Astrocyte of the cerebellum (primary cell): ENCODE measurements at regions not wholly inside any gene's neighbourhood (a gene's known extent, or its start where the extent isn't known, plus 50 kb on each side); places are given as distances from the start of the nearest gene placed in this dataset.

Experiments
- DNase-seq: peaks from one replicate; pipeline ENCODE4 v3.0.0-alpha.2; 2011; ENCODE audit warnings: low read depth
- H3K4me3 ChIP-seq: 2 replicates; pipeline ENCODE4 v1.5.1; 2011; ENCODE audit warnings: mild to moderate bottlenecking, low read depth, low read length, moderate library complexity
- in situ Hi-C: cut with HindIII; loops from 2 replicates; pipeline ENCODE4 v1.10.0; 2017; ENCODE audit warnings: low sequenced_read_pairs
- TF ChIP-seq, protein P1 (sequence below): IDR thresholded peaks from 2 replicates; pipeline ENCODE4 v1.5.1; 2012; ENCODE audit warnings: low read length, low read depth, moderate library complexity, mild to moderate bottlenecking; ENCODE audit errors: missing control alignments

DNA sequence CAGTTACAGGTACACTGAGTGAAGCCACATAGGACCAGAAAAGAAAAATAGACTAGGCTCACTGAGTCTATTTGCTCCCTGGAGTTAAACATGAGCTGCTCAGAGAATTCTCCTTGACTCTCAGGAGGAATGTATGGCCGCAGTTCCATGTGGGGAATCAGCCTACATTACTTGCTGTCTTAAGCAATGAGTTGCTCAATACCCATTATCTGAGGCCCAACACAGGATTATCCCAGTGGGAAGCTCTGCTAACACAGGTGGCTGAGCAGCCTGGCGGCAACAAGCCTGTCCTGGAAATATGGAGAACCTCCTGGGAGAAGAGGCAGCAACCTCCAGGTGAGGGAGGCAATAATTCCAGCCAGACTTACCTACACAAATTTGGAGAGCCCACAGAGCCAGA, 177.5 kb upstream of the NREP start:
- in situ Hi-C loops: no loop called here
- H3K4me3 ChIP-seq: no peak overlapping the region
- DNase-seq: no peak
- TF ChIP-seq, protein P1, sequence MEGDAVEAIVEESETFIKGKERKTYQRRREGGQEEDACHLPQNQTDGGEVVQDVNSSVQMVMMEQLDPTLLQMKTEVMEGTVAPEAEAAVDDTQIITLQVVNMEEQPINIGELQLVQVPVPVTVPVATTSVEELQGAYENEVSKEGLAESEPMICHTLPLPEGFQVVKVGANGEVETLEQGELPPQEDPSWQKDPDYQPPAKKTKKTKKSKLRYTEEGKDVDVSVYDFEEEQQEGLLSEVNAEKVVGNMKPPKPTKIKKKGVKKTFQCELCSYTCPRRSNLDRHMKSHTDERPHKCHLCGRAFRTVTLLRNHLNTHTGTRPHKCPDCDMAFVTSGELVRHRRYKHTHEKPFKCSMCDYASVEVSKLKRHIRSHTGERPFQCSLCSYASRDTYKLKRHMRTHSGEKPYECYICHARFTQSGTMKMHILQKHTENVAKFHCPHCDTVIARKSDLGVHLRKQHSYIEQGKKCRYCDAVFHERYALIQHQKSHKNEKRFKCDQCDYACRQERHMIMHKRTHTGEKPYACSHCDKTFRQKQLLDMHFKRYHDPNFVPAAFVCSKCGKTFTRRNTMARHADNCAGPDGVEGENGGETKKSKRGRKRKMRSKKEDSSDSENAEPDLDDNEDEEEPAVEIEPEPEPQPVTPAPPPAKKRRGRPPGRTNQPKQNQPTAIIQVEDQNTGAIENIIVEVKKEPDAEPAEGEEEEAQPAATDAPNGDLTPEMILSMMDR: no peak

DNA sequence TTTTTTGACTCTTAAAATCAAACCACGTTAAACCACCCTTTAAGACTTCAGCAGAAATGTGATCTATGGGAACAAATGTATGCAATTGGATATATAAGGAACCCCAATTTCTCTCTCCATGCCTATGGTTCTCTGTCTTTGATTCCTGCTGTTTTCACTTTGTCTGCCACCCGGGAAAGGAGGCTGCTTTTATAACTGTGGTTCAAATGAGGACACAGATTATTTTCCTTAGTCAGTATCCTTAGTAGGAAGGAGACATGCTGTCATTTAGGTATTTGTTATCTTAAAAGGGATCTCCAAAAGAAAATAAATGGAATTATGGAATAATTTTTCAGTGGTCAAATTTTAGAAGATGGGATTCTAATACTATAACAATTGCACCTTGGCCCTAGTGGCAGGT, 176.1 kb upstream of the NREP start:
- TF ChIP-seq, protein P1: no peak
- in situ Hi-C loops: no loop called here
- DNase-seq: no peak
- no peak overlapping the region for H3K4me3 ChIP-seq

DNA sequence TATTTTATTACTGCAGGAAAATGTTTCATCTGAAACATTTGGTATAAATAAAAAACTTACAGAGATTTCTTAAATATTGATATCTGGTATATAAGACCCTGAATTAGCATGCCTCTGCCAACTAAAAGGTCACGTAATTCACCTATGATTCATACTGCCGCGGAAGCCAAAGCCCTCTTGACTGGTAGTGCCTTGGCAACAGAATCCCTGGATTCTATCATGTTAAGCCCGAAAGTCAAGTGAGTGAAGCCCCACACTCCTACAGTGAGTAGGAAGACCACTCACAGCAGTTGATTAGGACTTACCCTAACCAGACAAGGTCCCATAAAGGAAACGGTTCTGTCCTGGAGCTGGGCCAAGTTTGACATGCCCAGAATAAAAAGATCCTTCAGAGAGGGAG, 175.6 kb upstream of the NREP start:
- in situ Hi-C loops: no loop called here
- TF ChIP-seq, protein P1: no peak
- no peak overlapping the region for H3K4me3 ChIP-seq
- DNase-seq: no peak

DNA sequence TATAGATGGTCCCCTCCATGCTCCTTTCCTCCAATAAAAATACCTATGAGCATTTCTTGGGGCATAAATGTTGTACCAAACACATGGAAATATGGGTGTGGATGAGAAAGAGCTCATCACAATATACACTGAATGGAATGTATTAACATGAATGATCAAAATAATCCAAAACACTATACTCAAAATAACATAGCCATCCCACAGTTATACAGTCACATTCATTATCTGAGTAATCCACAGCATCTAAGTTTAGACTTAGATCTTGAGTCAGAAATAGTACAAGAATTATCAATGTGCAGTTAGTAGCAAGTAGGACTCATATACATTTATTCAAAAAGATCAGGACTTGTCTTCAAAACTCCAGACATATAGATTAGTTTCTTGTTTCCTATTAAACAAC, 175.2 kb upstream of the NREP start:
- DNase-seq: no peak
- in situ Hi-C loops: no loop called here
- TF ChIP-seq, protein P1: no peak
- H3K4me3 ChIP-seq: no peak overlapping the region

DNA sequence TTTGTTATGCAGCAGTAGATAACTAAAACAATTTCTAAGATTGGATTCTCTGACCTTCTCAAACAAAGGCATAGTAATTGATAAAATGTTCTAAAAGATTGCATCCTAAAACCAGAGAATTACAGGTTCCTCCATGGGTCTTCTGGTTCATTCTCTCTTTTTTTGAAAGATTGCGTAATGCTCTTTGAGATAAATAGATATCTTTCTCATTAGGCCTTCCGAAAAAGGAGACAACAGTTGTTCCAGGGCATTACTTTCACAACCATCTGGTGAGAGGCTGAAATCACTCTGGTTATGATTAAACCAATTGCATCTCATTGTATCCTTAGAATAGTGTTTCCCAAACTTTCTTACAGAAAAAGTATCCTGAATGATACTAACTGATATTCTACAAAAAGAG, 174.7 kb upstream of the NREP start:
- in situ Hi-C loops: no loop called here
- DNase-seq: no peak
- TF ChIP-seq, protein P1: no peak
- H3K4me3 ChIP-seq: no peak overlapping the region

DNA sequence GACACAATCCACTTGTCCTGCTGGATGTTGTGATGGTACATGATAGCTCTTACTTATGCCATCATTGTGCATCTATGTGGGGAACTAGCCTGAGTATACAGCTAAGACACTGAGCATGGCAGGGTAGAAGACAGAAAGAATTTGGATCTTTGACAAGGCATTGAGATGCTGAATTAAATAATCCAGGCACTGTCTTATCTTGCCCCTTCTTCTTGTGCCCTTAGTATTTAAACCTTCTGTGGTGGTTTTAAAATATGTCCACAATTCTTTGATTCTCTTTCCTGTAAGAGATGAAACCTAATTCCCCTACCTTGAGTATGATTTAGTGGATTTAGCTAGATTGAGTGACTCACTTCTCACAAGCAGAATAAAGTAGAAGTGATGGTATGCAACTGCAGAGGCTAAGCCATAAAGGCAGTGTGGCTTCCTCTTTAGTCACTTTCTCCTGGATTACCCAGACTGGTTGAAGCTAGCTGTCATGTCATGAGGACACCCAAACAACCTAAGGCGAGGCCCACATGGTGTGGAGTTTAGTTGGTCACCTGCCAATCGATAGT, 174.0 kb upstream of the NREP start:
- DNase-seq: no peak
- TF ChIP-seq, protein P1: no peak
- in situ Hi-C loops: no loop called here
- no peak overlapping the region for H3K4me3 ChIP-seq

DNA sequence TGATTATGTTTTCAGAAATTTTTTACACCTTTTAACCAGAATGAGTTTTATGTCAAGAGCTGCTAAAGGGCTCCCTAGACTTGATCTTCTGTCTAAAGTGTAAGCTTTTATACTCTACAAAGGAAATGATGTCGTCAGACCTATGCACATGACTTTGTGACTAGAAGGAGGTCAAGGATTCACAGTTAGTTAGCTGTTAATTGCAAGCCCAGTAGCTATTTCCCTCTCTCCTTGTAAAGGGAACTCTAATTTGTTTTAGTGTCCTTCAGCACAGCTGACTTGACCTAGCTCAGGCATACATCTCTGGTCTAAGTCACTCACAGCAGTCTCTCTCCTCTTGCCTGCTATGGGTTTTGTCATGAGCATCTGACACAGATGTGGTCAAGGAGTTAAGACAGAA, 173.5 kb upstream of the NREP start:
- no peak overlapping the region for H3K4me3 ChIP-seq
- TF ChIP-seq, protein P1: no peak
- DNase-seq: no peak
- in situ Hi-C loops: no loop called here
